SK-MEL-5 (cell line): ENCODE measurements at regions not wholly inside any gene's neighbourhood (a gene's known extent, or its start where the extent isn't known, plus 50 kb on each side); places are given as distances from the start of the nearest gene placed in this dataset.
A peak's percentile ranks its signal among the peaks of the same experiment; 100 is the strongest.

Experiments
- DNase-seq: peaks from one replicate; pipeline ENCODE4 v3.0.0-alpha.2; 2016; ENCODE audit warnings: low read depth, low spot score
- in situ Hi-C: cut with HindIII; loops from 2 replicates; pipeline ENCODE4 v1.10.0; 2016; ENCODE audit warnings: low sequenced_read_pairs, high pct_unique_total_duplicates, low pct_unique_long_range_greater_than_20kb

DNA sequence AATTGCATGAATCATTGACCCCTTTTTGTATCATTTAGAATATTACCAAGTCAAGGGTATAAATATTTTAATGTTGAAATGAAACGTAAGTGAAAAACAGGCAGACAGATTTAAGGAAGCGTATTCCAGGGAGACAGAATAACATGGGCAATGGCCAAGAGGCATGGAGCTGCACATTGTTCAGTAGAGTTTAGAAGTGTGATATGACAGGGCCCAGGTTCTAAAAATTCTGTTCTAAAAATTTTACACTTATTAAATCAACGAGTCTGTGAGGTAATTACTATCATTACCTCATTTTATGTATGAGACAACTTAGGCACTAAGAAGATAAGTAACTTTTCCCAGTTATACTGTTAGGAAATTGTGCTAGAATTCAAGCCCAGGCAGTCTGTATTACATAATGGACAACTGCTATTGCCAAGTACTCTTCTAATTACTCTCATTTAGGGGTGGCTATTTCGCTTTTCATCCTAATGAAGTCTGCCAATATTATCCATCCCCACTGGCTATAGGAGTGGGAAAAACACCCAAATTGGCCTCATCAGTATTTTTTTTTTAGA is 103.2 kb upstream of the NAV3 start:
- in situ Hi-C loops = no loop called here
- DNase-seq = no peak

DNA sequence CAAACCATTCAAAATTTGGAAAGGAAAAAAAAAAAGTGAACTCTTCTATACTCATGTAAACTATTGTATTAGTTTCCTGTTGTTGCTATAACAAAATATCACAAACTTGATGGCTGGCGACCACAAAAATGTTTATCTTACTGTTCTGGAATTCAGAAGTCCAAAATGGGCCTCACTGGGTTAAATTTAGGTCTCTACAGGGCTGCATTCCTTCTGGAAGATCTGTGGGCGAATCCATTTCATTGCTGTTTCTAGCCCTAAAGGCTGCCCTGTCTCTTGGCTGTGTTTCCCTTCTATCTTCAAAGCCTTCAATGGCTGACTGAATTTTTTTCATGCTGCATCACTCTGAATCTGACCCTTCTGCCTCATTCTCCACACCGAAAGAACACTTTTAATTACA is 105.1 kb upstream of the NAV3 start:
- DNase-seq = no peak
- in situ Hi-C loops = no loop called here

DNA sequence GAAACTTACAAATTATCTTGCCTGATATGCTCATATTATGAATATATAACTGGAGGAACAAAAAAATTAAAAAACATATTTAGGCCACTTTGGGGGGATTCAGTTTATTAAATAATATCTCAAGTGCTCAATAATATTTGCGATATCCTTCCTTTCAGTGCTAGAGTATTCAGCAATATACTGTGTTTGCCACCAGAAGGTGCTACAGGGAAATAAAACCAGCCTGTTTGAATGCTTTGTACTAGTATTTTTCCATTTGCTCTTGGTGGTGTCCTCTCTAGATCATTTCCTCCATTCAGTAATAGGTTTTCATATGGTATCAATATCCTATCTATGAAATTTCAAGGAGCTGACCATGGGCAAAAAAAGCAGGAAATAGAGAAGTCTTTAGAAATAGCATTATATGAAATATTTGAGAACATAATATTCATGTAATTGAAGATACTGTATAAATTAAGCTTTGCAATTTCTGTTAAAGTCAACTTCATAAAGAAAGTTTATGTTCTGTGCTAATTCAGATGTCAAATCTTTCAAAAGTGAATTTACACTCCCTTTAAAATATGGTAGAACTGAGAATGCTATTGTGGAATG is 106.2 kb upstream of the NAV3 start:
- in situ Hi-C loops = no loop called here
- peak; percentile 77 for DNase-seq

DNA sequence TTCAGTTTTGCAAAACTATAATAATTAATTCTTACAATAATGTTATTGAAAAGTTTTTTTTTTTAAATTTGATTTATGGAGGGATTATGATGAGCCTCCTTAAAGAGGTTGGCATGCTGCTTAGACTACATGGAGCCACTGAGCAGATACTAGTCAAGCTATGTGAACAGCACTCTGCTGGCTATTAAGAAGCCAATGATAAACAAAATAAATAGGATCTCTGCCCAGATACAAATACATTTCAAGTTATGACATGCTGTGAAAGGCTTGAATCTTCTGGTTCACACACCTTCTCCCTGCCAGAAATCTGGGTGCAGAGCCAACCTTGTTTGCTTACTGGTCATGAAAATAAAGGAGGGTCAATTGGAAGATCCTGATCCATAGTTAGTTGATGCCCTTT is 107.4 kb upstream of the NAV3 start:
- no peak for DNase-seq
- in situ Hi-C loops = no loop called here

DNA sequence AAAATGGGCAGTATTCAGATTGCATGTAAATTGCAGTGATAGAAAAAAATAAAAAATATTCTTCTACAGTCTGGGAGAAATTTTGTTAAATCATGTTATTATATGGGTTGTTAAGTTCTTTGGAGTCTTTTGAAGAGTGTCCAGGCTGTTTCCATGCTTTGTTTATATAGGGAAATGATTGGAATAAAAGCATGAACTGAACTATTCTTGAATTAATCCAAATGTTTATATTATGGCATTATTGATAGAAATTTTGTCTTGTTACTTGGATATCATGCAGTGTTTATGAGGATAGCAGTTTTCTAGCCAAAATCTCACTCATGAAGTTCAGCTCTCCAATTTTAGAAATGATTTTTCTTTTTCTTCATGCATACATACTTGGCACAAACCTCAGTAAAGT is 108.2 kb upstream of the NAV3 start:
- DNase-seq = no peak
- in situ Hi-C loops = no loop called here

DNA sequence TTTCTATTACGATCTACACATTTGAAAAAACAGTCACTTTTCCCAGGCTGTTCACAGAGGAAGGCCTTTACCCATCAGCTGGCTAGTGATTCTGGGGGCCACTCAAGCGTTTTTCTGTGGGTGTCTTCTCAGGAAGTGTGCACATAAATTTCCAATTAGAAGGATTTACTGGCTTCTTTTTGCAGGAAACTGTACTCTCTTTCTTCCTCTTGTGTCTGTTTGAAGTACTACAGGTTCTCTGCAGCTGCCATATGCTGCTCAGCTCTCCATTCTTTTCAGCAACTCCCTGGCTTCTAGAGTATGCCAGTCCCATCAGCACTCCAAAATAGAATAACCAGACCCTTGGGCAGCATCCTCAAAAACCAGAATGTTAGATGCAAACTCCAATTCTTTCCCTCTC is 110.4 kb upstream of the NAV3 start:
- DNase-seq = peak; percentile 57
- in situ Hi-C loops = no loop called here

DNA sequence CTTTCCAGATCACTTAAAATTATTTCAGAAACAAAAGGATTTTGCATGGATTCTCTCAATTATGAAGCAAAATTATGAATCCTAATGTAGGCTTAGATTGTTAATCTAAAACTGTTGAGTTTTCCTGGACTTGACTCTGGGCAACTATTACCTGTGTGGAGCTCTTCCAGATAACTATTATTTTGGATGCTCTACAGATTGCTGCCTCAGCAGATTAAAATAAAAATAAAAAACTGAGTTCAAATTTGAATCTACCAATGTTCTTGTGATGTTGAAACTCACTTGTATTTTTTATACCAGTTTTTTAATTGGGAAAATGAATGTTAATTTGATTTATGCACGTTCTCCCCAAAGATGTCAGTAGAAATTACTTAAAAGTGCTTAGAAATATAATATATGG is 120.5 kb upstream of the NAV3 start:
- in situ Hi-C loops = no loop called here

DNA sequence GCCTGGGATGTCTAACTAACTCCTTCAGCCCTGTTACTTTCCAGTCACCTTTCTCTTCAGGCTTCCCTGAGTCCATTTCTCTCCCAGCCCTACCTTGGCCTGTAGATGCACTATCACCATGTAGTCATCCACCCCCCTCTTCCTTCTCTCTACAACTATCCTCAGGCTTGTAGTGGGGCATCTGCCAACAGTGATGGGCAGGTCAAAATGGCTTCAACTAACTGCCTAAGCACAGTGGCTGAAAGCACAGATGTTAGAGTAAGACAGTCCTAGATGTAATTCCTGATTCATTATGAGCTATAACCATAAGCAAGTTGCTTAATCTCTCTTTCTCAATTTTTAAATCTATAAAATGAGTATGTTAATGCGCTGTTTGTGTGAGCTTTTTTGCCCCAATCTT is 133.6 kb upstream of the NAV3 start:
- in situ Hi-C loops = no loop called here

More for the DNA sequence above, 120.5 kb upstream of the NAV3 start:
- DNase-seq = no peak

DNA sequence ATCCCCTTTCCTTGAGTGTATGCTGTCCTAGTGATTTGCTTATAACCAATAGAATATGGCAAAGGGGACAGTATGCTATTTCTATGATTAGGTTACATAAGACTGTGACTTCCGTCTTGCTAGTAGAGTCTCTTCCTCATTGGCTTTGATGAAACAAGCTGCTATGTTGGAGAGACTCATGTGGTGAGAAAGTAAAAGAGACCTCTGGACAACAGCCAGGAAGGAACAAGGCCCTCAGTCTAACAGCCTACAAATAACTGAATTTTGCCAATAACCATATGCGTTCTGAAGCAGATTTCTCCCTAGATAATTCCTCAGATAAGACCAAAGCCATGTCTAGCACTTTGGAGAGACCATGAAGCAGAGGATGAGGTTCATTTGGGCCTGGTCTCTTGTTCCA is 134.5 kb upstream of the NAV3 start:
- peak; percentile 36 for DNase-seq
- in situ Hi-C loops = no loop called here

More for the DNA sequence above, 133.6 kb upstream of the NAV3 start:
- no peak for DNase-seq

DNA sequence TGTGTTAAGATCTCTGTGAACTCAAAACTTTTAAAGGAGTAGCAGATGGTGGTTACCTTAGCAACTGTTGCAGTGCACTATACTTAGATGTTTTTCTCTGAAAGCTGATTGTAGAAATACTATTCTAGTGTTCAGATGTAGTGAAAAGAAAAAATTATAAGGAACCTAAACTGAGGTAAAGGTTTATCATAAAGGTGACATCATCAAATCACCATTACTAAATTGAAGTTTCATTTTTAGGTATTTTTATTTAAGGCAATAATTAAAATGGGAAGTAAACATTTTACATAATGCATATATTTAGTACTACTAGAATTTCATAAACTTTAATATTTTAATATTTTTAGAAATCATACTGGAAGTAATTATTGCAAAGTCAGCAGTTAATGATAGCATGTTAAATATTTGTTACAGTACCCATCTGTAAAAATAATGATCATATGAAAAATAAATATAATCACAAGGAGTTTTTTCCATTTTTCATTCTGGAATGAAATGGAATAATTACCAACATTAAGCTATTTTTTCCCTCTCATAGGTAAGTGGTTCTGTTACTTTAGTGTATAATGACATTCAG is 141.1 kb upstream of the NAV3 start:
- in situ Hi-C loops = no loop called here

DNA sequence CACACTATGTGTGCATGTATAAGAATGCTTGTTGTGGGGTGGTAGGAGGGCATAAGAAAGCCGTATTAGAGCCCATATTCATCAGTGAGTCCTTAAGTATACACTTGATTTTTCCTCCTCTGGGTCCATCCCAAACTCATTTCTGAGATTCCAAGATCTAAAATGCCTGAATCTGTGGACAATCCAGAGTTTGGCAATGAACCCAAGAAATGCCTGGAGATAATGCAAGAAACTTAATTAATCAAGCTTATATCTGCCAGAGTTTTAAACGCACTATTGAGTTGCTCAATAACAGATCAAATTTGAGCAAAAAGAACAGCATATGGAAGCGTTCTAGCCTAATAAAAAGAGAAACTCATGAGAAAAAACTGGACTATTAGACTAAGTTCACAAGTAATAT is 143.4 kb upstream of the NAV3 start:
- no peak for DNase-seq
- in situ Hi-C loops = no loop called here

More for the DNA sequence above, 141.1 kb upstream of the NAV3 start:
- no peak for DNase-seq

DNA sequence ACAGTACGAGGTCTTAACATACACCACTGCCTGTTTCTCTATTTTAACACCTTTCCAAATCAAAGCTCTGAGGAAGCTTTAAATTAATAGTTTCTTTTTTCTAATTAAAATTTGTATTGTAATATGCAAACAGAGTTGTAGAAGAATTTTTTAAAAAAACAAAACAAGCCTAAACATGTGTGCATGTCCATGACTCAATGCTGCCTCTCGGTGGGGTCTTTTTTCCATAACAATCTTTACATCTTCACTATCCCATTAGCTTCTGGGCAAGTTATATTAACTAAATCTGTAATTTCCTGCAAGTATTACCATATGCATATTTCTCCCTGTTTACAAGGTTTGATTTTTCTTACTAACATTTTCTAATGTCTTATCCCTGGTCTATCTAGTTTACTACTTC is 143.9 kb upstream of the NAV3 start:
- DNase-seq = peak; percentile 50
- in situ Hi-C loops = no loop called here

DNA sequence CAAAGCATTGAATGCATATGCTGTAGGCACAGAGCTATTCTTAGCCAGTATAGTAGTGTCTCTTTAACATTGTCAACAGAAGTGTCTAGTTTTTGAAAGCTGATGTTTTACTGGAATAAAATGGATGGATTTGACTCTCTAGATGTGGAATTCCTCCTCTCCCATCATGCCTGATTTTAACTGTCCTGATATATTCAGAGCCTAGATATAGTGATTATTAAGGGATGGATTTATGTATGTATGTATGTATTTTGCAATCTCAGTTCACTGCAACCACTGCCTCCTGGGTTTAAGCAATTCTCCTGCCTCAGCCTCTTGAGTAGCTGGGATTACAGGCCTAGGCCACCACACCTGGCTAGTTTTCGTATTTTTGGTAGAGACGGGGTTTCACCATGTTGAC is 144.8 kb upstream of the NAV3 start:
- DNase-seq = no peak
- in situ Hi-C loops = no loop called here

DNA sequence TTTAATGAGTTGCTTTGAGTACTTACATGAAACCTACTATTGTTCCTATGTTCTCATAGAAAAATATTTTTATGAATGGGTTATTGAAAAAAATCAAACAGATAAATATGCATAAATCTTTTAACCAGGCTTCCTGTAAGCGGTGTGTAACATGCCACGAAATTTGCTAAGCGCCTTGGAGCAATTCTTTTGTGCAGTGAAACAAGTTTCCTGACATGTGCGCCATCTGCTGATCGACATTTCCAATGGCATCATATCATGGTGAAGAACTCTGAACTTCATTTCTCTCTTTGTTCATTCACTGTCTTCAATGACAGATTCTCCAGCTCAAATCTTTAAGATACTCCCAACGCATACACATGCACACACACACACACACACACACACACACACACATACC is 145.6 kb upstream of the NAV3 start:
- peak; percentile 96 for DNase-seq
- in situ Hi-C loops = no loop called here

DNA sequence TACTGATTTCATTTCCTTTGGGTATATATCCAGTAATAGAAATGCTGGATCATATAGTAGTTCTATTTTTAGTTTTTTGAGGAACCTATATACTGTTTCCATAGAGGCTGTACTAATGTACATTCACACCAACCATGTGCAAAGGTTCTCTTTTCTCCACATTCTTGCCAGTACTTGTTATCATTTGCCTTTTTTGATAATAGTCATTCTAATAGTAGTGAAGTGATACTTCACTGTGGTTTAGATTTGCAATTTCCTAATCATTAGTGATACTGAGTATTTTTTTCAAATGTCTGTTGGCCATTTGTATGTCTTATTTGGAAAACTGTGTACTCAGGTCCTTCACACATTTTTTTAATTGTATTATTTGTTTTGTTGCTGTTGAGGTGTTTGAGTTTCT is 148.2 kb upstream of the NAV3 start:
- in situ Hi-C loops = no loop called here
- DNase-seq = no peak

DNA sequence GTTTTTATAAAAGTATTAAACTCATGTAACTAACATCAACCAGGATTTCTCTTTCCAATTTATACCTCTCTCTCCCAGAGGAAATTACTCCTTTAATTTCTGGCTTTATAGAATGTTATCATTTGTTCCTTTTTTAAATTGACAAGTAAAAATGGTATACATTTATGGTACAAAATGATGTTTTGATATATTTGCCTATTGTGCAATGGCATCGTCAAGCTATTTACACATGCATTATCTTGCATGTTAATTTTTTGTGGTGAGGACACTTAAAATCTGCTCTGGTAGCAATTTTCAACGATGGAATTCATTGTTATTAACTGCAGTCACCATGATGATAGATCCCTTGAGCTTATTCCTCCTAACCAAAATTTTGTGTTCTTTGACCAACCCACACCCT is 149.0 kb upstream of the NAV3 start:
- no peak for DNase-seq
- in situ Hi-C loops = no loop called here

DNA sequence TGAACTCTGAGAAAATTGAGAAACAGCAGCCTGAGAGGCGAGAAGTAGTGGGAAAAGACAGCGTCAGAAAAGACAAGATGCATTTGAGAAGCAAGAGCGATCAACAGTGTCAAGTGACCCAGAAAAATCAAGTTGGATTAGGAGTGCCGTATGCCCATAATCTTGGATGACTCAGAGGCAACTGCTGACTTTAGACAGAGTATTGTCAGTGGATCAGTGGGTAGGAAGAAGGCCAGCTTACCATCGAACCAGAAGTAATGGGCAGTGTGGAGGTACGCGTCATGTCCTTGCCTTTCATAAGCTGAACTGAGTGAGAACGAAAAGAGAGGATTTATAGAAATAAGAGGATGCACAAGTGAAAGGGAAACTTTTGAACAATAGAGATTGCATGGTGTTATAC is 151.0 kb upstream of the NAV3 start:
- in situ Hi-C loops = no loop called here
- no peak for DNase-seq

DNA sequence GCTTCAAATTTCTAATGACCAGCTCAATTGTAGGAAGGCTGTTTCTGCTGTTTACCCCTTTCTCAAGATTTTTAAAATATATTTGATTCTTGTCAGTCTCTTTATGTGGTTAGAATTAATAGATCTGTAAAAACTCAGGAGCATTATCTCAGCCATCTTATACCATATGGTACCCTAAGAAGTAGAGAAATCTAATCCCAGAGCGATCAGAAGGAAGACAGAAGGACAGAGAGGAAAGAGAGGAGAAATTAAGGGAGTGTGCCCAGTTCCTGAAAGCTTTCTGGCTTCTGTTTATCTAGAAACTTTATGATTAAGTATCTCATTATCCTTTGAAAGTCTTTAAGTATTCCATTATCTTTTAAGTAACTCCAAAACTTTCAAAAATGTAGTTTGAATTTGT is 152.1 kb upstream of the NAV3 start:
- in situ Hi-C loops = no loop called here
- no peak for DNase-seq

DNA sequence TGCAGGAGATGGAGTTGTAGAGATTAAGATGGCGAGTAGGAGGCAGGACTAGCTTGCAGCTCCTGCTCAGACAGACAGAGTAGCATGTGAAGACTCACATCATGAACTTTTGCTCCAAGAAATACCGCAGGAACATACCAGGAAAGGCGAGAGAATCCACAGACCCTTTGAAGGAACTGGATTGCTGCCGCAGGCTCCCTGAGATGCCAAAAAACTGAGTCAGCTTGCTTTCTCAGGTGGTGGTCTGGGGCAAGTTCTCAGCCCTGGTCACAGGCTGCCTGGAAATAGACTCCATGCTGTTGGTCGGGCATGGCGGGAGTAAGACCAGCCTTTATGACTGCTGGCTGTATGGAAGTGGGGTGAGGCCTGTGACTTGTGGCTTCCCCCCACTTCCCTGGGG is 163.6 kb upstream of the NAV3 start:
- in situ Hi-C loops = no loop called here

DNA sequence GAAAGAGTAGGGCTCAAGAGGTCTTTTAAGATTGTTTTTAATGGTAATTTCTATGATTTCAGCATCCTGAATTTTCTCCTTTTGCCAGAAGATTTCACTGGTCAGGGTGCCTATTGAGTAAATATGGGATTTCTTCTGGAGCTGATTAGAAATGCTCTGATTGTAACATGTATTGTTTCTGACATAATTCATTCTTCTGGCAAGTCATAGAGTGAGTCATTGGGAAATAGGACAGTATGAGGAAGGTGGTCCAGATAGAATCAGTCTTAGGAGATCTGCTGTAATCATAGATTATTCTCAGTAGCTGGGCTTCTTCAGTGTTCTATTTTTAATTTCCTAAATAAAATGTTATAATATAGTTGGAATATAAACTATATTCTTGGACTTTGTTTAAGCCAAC is 182.0 kb upstream of the NAV3 start:
- no peak for DNase-seq

More for the DNA sequence above, 163.6 kb upstream of the NAV3 start:
- DNase-seq = no peak

More for the DNA sequence above, 182.0 kb upstream of the NAV3 start:
- in situ Hi-C loops = no loop called here
